ENCODE measurements at regions not wholly inside any gene's neighbourhood (a gene's known extent, or its start where the extent isn't known, plus 50 kb on each side); places are given as distances from the start of the nearest gene placed in this dataset.

GRCh38 chr18:990197-990596 is 85.5 kb downstream of the ADCYAP1 start:
- DNase-seq (ENCODE audit: low read depth): no peak
- no peak for TF ChIP-seq CTCF (IDR thresholded peaks at IDR 0.05; ENCODE audit: insufficient read depth, low read depth, low read length, missing control alignments)
- no peak overlapping the region for H3K4me3 ChIP-seq (ENCODE audit: low read length)

GRCh38 chr18:991441-991840 is 86.8 kb downstream of the ADCYAP1 start:
- no peak overlapping the region for H3K4me3 ChIP-seq (ENCODE audit: low read length)
- no peak for DNase-seq (ENCODE audit: low read depth)
- no peak for TF ChIP-seq CTCF (IDR thresholded peaks at IDR 0.05; ENCODE audit: insufficient read depth, low read depth, low read length, missing control alignments)

- DNase-seq (ENCODE audit: low read depth): no peak
- no peak overlapping the region for H3K4me3 ChIP-seq (ENCODE audit: low read length)
- no peak for TF ChIP-seq CTCF (IDR thresholded peaks at IDR 0.05; ENCODE audit: insufficient read depth, low read depth, low read length, missing control alignments)
Observed at GRCh38 chr18:993560-993959, 88.9 kb downstream of the ADCYAP1 start.

GRCh38 chr18:995629-996028 is 91.0 kb downstream of the ADCYAP1 start:
- TF ChIP-seq CTCF (IDR thresholded peaks at IDR 0.05; ENCODE audit: insufficient read depth, low read depth, low read length, missing control alignments): no peak
- H3K4me3 ChIP-seq (ENCODE audit: low read length): no peak overlapping the region
- peak; percentile 71 for DNase-seq (ENCODE audit: low read depth)

- H3K4me3 ChIP-seq (ENCODE audit: low read length): no peak overlapping the region
- no peak for TF ChIP-seq CTCF (IDR thresholded peaks at IDR 0.05; ENCODE audit: insufficient read depth, low read depth, low read length, missing control alignments)
- DNase-seq (ENCODE audit: low read depth): no peak
Observed at GRCh38 chr18:997499-997898, 92.8 kb downstream of the ADCYAP1 start.

- no peak for TF ChIP-seq CTCF (IDR thresholded peaks at IDR 0.05; ENCODE audit: insufficient read depth, low read depth, low read length, missing control alignments)
- no peak for DNase-seq (ENCODE audit: low read depth)
- H3K4me3 ChIP-seq (ENCODE audit: low read length): no peak overlapping the region
Observed at GRCh38 chr18:998936-999335, 94.3 kb downstream of the ADCYAP1 start.

GRCh38 chr18:1002653-1003178 is 98.0 kb downstream of the ADCYAP1 start:
- peak; percentile 2 for DNase-seq (ENCODE audit: low read depth)
- no peak overlapping the region for H3K4me3 ChIP-seq (ENCODE audit: low read length)
- TF ChIP-seq CTCF (IDR thresholded peaks at IDR 0.05; ENCODE audit: insufficient read depth, low read depth, low read length, missing control alignments): no peak
